ENCODE measurements at regions not wholly inside any gene's neighbourhood (a gene's known extent, or its start where the extent isn't known, plus 50 kb on each side); places are given as distances from the start of the nearest gene placed in this dataset.
A peak's percentile ranks its signal among the peaks of the same experiment; 100 is the strongest.
"Not testable (repeated sequence)": the region's sequence is repeated elsewhere in the genome, so short reads cannot be mapped to it uniquely, and the experiment has no call there.

GRCh38 chr2:126952216-126952615, 53.5 kb downstream of the TEX51 start:
- DNase-seq (ENCODE audit: low read depth in 3 of 3): no peak

DNA sequence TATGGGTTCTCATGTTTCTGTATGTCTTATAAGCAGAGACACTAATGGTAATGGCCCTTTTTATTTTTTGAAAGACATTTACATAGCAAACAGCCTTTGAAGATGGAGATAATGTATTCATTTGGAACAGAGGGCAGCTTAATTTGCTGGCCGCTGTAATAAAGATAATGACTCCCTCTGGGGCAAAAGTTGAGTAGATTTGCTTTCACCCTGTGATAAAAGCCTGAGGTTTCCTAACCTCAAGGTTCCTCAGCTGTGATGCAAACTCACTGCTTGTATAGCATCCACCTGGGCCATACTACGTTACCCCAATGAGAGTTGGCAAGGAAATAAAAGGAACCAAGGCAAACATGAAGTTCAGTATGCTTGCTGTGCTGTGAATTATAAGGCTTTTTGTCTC, 54.8 kb downstream of the TEX51 start:
- DNase-seq (ENCODE audit: low read depth in 3 of 3): no peak

GRCh38 chr2:126954831-126955230, 56.1 kb downstream of the TEX51 start:
- DNase-seq (ENCODE audit: low read depth in 3 of 3): no peak

- not testable (repeated sequence) for DNase-seq (ENCODE audit: low read depth in 3 of 3)
Observed at GRCh38 chr2:126956773-126957172, 58.1 kb downstream of the TEX51 start.

DNA sequence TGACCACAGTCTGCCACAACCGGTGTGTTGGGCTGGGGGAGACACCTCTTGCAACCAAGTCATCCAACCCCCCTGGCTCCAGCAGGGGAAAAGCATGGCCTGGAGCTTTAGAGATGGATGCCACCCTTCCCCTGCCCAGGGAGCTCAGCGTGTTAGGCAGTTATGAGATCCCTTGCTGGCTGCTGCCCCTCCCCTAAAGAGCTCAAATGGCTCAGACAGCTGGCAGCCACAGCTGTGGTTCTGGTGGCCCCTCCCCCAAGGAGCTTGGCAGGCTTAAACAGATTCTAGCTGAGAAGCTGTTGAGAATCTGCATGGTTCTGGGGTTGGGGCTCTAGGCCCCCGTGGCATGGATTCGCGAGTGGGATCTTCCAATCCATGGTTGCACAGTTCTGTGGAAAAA, 64.7 kb downstream of the TEX51 start:
- no peak for DNase-seq (ENCODE audit: low read depth in 3 of 3)

GRCh38 chr2:126966601-126967000, 67.9 kb downstream of the TEX51 start:
- no peak for DNase-seq (ENCODE audit: low read depth in 3 of 3)

- DNase-seq (ENCODE audit: low read depth in 3 of 3): no peak
Observed at GRCh38 chr2:126970583-126970982, 71.9 kb downstream of the TEX51 start.

DNA sequence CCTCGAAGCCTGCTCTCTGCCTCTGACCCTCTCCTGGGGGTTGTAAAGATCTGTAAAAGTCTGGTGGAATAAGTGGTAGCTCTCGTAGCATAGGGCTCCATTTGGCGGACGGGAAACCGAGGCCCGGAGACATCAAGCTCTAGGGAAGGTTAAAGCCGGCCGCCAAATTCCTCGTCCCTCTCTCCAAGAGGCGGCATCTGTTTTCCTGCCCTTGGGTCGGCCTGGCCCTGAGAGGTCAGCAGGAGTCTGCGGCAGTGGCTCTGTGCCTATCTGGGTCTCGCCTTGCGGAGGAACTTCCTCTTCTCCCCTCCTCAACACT, 72.4 kb downstream of the TEX51 start:
- DNase-seq (ENCODE audit: low read depth in 3 of 3): no peak

DNA sequence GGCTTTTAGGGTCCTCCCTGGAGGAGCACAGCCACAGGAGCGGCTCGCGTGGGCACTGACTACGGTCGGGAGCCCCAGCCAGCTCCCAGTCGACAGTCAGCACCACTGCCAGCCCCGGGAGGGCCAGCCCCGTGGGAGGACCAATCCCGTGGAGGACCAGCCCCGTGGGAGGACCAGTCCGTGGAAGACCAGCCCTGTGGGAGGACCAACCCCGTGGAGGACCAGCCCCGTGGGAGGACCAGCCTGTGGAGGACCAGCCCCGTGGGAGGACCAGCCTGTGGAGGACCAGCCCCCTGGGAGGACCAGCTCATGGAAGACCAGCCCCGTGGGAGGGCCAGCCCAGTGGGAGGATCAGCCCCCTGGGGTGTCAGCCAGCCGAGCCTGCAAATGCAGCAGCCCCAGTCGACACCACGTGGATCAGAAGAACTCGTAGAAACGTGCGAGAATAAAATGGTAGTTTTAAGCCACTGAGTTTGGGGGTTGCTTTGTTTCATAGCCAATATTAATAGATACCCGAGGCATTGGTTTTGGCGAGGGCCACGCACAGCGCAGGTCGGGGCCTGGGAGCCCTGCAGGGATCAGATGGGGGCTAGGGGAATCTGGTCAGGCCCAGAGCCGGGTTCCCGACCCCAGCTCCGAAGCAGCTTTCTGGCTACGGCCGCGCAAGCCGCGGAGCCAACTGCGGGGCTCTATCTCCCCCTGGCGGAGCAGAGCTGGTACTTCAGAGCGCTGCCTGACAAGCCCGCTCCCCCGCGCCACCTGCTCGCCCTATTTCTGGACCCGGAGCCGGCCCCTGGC, 73.0 kb downstream of the TEX51 start:
- DNase-seq (ENCODE audit: low read depth in 3 of 3): peak; percentile 26 to 54 (median 49)

GRCh38 chr2:126972279-126972626, 73.6 kb downstream of the TEX51 start:
- no peak for DNase-seq (ENCODE audit: low read depth in 3 of 3)

DNA sequence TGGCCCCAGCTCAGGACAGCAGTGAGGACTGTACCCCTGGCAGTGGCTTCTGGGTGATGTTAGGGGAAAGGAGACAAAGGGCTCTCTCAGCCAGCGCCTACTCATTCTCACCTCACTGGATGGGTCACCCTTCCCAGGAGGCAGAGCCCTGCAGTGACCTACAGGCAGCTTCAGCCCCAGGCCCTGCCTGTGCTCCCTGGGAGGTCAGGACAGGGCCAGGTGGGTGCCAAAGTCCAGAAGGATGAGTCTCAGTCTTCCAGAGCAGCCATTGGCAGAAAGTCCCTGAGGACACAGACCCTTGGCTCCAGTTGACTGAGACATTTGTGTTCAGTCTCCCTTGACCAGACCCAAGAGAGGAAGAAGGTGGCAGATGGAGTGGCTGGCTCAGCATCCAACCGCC, 75.1 kb downstream of the TEX51 start:
- DNase-seq (ENCODE audit: low read depth in 3 of 3): no peak

DNA sequence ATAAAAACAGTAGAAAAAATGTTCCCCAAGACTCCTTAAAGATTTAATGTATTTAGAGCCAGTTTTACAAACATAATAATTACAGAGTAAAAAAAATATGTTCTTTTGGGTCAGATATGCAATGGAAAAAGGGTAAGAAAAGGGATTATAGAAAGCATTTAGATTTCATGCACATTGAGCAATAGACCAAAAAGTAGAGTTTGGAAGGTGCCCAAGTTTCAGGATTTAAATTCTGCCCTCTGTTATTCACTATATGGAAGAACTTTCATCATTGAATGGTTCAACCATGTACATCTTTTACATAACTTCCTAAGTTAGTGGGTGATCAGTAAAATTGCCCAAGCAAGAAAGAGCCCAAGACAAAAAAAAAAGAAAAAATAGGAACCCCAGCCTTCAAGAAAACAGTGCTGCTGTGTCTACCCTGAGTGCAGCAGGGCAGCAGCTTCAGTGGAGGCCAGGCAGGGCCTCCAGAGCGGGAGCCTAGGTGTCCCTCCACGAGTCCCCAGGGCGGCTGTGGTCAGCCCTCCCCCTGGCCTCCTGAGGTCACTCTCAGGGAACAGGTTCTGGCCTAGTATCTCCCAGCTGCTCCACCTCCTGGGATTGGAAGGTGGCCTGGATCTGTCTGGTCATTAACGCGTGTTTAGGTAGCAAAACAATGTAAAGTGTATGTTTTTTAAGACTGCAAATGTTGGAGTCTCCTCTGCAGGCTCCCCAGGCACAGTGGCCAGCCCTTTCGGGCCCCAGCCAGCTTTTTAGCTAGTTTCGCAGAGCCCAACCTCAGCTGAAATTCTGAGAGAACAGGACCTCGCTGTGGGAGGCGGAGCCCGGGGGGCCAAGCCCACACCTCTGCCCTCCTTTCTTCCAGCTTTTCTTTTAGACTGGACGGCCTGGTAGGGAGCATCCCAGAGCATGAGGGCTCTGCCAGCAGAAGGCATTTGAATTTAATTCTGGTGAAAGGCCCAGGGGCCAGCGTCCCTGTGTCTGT, 77.3 kb downstream of the TEX51 start:
- DNase-seq (ENCODE audit: low read depth in 3 of 3): no peak

DNA sequence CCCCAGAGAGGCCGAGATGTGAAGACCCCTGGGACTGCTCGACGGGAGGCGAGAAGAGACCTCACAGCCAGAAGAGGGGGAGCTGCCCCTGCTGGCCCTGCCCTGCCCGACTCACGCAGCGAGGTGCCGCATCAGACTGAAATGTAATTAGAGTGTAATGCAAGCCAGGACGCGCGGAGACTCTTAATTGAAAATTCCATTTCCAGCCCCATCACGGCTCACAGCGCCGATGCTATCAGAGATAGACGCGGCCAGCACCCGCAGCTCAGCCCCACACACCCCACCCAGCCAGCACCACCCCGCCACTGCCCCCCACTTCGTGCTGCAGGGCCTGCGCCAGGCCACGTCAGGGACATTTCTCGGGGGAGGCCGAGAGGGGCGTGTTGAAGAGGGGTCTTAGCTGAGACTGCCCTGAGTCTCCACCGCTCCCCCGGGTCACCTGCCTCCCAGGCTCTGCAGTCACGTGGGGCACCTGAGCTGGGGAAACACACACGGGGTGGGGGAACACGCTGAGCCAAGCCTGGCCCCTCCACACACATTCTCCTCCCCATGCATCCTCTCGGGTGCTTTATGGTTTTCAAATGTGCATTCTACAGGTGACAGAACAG, 78.1 kb downstream of the TEX51 start:
- no peak for DNase-seq (ENCODE audit: low read depth in 3 of 3)

- no peak for DNase-seq (ENCODE audit: low read depth in 3 of 3)
Observed at GRCh38 chr2:126978333-126978732, 79.6 kb downstream of the TEX51 start.

DNA sequence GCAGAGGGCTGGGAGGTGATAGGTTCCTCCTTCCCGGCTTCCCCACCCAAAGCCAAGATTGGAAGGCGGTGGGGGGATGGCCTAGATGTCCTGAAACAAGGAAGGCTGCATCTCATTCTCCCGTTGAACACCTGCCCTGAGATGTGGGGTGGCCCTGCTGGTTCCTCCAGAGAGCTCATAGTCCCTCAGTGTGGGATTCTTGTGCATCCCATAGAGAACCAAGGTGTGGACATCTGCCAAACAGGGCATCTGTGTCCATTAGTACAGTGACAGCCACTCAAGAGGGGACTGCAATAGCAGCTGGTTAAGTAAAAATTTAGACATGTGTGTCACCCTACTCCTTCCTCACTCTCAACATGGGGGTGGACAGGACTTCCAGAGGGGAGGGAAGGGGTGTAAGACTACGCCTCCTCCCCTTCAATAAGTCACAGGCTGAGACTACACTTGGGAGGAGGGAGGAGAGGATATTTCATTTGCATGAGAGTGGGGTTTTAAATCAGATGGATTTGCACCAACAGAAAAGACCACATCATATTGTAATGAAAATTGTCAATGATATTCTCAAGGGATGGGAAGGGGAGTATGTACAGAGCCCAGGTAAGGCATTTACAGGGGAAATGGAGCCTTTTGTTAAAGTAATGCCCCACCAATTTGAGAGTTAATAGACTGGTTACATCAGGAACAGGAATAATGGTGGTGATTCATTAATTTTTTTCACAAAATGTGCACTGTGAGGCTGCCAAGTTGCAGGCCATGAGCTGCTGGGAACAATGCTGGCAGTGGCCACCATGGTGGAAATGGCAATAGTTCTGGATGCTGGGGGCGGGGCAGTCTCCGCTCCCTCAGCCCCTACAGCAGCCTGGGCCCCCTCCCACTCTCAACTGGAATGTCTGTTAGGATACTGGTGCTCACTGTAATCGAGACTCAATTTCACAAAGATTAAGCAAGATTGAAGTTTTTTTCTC, 80.6 kb downstream of the TEX51 start:
- DNase-seq (ENCODE audit: low read depth in 3 of 3): no peak

DNA sequence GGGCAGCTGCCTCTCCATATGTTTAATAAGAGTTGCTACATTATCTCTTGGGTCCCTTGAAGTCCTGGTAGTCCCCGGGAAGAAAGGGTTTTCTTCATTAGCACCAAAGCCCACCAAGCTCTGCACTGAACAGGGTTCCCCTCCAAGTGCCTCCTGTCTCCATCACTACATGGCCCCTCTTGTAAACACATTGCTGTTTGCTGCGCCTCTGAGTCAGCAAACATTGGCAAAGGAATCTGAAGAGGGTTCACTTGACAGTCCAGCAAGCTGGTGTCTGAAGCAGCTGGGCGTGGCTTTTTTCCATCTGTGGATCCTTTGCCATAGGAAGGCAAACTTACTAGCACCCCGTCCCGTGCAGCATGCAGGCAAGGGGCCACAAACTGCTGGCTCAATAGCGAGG, 82.8 kb downstream of the TEX51 start:
- DNase-seq (ENCODE audit: low read depth in 3 of 3): no peak

GRCh38 chr2:126982935-126983334, 84.2 kb downstream of the TEX51 start:
- no peak for DNase-seq (ENCODE audit: low read depth in 3 of 3)

DNA sequence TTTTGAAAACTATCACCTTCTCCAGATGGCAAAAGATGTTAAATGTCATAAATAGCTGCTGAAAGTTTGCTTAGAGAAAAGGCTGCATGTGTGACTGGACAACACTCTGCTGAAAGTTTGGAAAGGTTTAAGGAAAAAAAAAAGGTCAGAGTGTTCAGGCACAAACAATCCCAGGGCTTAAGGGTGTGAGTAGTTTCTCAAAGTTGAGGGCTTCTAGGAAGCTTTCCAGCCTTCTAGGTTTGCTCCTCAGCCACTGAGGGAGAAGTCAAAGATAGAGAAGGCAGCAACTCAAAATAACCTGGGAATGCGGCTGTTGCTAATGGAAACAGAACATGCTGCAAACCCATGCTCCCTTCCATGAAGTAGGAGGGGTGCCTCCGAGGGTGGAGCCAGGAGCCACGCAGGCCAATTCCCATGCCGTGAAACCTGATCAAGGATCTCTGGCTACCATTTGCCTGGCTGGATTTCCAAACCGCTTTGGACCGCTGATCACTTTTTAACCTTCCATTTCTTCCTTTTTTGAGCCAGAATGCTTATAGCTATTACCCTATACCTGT, 88.0 kb downstream of the TEX51 start:
- no peak for DNase-seq (ENCODE audit: low read depth in 3 of 3)

- no peak for DNase-seq (ENCODE audit: low read depth in 3 of 3)
Observed at GRCh38 chr2:126988482-126988881, 89.8 kb downstream of the TEX51 start.

DNA sequence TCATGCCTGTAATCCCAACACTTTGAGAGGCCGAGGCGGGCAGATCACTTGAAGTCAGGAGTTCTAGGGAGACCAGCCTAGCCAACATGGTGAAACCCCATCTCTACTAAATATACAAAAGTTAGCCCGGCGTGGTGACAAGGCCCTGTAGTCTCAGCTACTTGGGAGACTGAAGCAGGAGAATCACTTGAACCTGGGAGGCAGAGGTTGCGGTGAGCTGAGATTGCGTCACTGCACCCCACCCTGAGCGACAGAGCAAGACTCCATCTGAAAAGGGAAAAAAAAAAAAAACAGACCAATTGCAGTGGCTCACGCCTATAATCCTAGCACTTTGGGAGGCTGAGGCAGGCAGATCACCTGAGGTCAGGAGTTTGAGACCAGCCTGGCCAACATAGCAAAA, 90.4 kb downstream of the TEX51 start:
- not testable (repeated sequence) for DNase-seq (ENCODE audit: low read depth in 3 of 3)

DNA sequence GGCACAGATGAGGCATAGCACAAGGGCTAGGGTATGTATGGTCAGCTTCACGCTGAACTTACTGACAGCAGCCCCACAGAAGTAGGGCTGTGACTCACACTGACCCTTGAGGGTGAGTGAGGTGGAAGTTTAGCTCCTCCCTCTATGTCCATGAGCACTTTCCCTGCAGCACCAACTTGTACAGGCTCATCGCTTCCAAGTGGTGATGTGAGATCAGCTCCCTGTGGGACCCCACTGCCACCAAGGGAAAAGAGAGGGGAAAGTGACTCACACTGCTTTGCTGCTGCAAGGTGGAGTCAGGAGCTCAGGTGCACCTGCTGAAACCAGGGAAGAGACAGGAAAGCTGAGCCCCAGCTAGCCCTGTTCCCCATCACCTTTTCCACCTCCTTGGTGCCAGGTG, 91.5 kb downstream of the TEX51 start:
- DNase-seq (ENCODE audit: low read depth in 3 of 3): no peak

Data from stimulated activated CD4-positive, alpha-beta T cell treated with anti-CD3 and anti-CD28 coated beads, TNF-alpha, amount 100 ng/mL, for 4 hours (primary cell).